HEK293T (cell line): ENCODE measurements at regions not wholly inside any gene's neighbourhood (a gene's known extent, or its start where the extent isn't known, plus 50 kb on each side); places are given as distances from the start of the nearest gene placed in this dataset.

Experiments
- ARNT ChIP-seq: fragments of 450-650 bp; IDR thresholded peaks from 2 replicates; pipeline ENCODE4 v1.6.1; 2017; ENCODE audit warnings: mild to moderate bottlenecking
- FOXK2 ChIP-seq: fragments of 450-650 bp; IDR thresholded peaks from 2 replicates; pipeline ENCODE4 v1.6.1; 2016; ENCODE audit warnings: mild to moderate bottlenecking
- LEF1 ChIP-seq: fragments of 450-650 bp; IDR thresholded peaks from 2 replicates; pipeline ENCODE4 v1.6.1; 2017; ENCODE audit warnings: mild to moderate bottlenecking, borderline replicate concordance
- SP1 ChIP-seq: fragments of 450-650 bp; IDR thresholded peaks from 2 replicates; pipeline ENCODE4 v1.6.1; 2017
- TF ChIP-seq, protein P1 (sequence below): fragments of 450-650 bp; IDR thresholded peaks from 2 replicates; pipeline ENCODE4 v1.6.1; 2016

DNA sequence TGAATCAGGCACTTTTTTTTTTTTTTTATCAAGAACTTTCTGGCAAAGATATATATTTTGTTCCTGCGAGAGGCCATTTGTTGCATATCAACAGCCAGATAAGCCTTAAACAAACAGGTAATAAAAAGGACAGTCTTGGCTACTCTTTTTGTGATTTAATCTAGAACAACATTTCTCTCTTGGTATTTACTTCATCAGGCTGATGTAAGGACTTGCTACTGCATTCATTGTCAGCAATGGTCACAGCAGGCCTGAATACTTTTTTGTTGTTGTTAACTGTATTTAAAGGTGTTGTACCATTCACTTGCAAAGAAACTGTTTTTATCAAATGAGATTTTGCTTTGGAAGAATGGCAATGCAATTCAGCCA lies 683.8 kb downstream of the IRS1 start:
- no peak for TF ChIP-seq ARNT
- TF ChIP-seq, protein P1, sequence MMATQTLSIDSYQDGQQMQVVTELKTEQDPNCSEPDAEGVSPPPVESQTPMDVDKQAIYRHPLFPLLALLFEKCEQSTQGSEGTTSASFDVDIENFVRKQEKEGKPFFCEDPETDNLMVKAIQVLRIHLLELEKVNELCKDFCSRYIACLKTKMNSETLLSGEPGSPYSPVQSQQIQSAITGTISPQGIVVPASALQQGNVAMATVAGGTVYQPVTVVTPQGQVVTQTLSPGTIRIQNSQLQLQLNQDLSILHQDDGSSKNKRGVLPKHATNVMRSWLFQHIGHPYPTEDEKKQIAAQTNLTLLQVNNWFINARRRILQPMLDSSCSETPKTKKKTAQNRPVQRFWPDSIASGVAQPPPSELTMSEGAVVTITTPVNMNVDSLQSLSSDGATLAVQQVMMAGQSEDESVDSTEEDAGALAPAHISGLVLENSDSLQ, result no peak
- TF ChIP-seq LEF1, result no peak
- TF ChIP-seq FOXK2, result no peak
- no peak for TF ChIP-seq SP1
